Fibroblast of skin of right biceps (primary cell): ENCODE measurements at regions not wholly inside any gene's neighbourhood (a gene's known extent, or its start where the extent isn't known, plus 50 kb on each side); places are given as distances from the start of the nearest gene placed in this dataset.
"Not testable (repeated sequence)": the region's sequence is repeated elsewhere in the genome, so short reads cannot be mapped to it uniquely, and the experiment has no call there.

ENCODE experiments used
- DNase-seq: peaks from one replicate; pipeline ENCODE4 v3.0.0-alpha.2; 2013

DNA sequence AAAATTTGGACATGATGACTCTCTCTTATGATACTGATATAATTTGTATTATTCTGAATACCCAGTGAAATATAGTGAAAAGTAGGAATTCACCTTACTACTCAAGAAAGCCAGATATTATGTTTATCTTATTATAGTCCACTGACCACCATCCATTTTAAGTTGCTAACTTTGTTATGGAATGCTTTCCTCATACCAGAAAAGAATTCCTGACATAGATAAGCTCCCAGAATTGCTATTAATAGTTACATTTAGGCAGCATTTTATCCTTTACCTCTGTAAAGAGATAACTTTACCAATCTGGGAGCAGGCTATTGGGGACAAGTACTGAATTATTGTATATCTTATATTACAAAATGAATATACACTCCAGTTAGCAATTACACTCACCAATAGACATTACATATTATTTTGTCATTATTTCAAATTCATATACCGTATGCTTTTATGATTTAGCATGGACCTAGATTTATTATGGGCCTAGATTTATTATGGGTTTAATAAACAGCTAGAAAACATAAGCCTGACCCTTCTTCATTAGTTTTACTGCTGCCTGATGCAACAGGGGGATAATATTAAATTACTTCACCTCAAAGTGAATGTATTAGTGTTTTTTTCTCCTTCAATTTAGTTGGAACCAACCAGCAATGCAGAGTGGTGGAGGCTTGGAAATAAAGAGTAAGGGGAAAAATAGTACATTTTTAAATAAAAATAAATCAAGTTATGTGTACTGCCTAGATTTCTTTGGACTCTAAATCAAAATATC lies 1886.1 kb downstream of the PCDH9 start:
- DNase-seq = peak; percentile 26

DNA sequence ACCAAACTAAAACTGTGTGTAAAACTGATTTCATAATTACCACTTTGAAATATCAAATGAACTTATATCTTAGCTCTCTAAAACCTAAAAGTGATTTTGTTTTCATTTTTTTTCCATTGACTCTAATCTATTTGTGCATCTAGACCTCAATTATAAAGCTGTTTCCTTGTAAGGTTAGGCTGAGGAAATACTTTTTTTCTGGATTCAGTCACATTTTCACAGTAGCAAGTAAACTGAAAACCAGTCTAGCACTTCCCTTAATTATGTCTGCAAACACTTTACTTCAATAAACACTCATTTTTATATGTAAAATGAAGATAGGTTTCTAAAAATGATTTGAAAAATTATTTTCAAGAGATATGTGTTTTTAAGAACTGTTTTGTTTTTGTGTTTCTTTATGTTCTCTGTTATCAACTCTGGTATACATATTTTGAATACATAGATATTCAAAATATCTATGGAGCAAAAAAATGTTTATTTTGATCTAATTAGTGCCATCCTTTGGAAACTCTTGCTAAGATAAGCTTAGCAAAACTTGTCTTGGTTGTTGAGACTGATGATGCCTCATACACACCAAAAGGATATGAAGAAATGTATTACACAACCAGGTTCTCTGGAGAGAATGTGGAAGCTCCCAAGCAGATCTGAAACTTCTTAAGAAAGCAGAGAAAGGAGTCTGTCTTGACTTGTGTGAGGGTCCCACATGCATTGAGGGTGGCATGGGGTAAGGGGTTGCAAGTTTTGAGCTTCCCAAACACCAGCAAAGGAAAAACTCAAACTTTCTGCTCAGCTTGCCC lies 1887.4 kb downstream of the PCDH9 start:
- DNase-seq = no peak

- DNase-seq = peak; percentile 64
Observed at GRCh38 chr13:65339241-65339640, 1890.9 kb downstream of the PCDH9 start.

DNA sequence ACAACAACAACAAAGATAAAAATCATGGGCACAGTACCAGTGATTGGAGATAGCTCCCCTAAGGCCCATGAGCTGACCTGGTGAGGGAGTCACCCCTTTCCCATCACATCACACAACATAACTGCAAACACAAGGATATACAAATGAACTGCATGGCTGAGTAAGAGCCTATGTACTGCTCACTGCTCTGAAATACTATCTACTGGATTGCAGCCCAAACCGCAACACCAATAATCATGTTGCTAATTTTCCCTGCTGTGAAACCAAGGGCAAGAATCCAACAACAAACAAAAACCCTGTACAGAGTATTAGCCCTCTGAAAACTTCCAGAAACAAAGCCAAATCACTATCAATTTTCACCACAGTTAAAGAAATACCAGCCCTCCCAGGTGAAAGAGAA lies 1893.2 kb downstream of the PCDH9 start:
- DNase-seq = peak; percentile 69

GRCh38 chr13:65336087-65336749 lies 1893.9 kb downstream of the PCDH9 start:
- no peak for DNase-seq

- DNase-seq = no peak
Observed at GRCh38 chr13:65330691-65331090, 1899.4 kb downstream of the PCDH9 start.

- DNase-seq = no peak
Observed at GRCh38 chr13:65330287-65330686, 1899.8 kb downstream of the PCDH9 start.

DNA sequence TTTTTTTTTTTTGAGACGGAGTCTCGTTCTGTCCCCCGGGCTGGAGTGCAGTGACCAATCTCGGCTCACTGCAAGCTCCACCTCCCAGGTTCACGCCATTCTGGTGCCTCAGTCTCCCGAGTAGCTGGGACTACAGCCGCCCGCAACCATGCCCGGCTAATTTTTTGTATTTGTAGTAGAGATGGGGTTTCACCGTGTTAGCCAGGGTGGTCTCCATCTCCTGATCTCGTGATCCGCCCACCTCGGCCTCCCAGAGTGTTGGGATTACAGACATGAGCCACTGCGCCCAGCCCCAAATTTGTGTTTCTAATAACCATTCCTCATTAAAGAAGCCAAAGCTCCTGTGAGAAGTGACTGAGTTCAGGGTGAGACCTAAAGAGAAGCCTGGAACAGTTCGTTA lies 1906.9 kb downstream of the PCDH9 start:
- not testable (repeated sequence) for DNase-seq

DNA sequence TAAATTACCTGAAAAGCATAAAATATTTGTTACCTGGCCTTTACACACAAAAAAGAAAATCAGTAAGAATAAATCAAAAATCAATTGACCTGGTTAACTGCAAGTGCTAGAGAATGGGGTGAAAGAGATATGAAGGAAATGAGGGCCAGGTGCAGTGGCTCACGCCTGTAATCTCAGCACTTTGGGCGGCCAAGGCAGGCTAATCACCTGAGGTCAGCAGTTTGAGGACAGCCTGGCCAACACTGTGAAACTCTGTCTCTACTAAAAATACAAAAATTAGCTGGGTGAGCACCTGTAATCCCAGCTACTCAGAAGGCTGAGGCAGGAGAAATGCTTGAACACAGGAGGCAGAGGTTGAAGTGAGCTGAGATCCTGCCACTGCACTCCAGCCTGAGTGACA lies 1908.7 kb downstream of the PCDH9 start:
- not testable (repeated sequence) for DNase-seq

DNA sequence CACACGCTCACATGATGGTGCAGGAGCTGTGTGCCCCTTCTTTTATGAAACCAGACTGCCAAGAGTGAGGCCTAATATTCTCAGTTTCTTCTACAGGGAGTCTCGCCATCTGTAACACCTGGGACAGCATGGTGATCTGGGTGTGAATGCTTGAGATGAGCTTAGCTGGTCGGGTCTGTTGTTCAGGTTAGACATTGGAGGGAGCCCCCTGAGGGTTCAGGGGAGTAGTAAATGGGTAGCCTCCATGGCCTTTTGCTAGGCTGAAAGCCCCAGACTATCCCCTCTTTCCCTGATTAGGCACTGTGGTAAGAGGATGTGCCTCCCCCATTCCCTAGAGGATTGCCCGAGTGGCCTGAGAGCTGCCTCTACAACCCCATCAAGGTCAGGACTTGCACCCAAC lies 1916.1 kb downstream of the PCDH9 start:
- DNase-seq = no peak

DNA sequence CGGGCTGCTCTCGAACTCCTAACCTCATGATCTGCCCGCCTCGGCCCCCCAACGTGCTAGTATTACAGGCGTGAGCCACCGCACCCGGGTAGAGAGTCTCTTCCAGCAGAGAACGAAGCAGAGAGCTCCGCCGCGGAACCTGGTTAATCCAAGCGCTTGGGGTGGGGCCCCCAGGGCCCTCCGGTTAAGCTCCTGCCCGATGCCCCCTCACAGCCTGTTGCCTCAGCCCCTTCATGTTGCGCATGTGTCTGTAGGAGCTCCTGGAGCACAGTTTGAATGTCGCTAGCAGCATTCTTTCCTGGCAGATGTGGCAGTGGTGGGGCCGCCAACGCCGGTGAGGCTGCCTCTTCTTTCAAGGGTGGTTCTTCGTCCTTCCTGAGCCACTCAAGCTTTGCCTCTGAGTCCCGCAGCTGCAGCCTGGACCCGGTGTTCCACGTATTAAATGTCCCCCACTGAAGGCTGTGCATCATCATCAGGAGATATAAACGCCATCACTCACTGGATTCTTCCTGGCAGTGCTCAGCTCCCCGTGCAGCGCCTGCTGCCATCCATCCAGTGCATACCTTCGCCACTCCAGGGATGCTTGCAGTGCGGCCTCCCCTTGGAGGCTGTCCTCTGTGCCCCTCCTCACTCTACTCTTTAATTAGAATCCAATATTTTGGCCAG lies 1919.3 kb downstream of the PCDH9 start:
- DNase-seq = no peak

DNA sequence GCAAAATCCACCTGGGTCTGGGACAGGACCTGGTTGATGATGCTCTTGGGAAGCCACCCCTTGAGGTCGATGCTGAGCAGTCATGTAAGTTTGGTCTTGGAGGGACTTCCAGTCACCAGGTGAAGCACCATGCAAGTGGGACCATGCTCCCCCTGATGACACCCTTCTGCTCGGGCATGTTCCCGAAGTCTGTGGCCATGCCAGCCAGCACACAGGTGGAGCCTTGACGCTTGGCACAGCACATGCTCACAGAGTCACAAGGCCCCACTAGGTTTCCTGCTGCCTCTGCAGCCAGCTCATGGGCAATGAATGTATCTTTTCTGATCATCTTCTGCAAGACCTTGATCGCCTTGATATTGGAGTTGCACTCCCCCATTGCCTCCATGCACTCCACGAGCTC lies 1920.2 kb downstream of the PCDH9 start:
- no peak for DNase-seq

GRCh38 chr13:65308729-65309128 lies 1921.4 kb downstream of the PCDH9 start:
- DNase-seq = not testable (repeated sequence)

DNA sequence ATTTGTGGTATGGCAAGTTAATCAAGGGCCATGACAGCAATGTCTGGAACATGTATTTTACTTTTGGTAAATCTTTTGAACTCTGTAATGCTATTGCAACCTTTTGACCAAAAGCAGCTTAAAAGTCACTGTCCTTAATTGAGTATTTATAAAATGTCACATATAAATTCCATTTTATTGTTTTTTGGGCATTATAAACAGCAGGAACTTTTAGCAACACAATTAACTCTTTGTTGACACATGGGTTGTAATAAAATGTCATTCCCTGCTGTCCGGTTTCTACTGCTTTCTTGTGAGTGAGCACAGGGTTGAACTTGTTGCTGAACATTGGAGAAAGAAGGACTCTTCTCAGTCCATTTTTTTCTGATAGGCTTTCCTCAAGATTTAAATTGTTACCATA lies 1923.1 kb downstream of the PCDH9 start:
- no peak for DNase-seq

DNA sequence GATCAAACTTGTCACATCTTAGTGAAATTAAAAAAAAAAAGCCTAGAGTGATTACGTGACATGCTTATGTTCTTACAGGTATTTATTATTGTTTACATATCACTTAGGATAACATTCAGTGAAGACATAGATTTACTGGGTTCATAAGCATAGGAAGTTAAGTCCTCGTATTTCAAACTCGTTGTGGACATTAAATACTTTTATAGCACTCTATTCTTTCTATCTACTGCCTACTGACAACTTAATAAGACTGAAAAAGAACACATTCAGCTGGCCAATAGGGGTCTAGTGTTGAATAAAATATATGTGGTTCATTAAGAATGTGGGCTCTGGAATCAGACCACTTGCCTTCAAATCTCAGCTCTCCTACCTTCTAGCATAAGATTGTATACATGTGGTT lies 1927.4 kb downstream of the PCDH9 start:
- no peak for DNase-seq

- DNase-seq = no peak
Observed at GRCh38 chr13:65301506-65301905, 1928.6 kb downstream of the PCDH9 start.

DNA sequence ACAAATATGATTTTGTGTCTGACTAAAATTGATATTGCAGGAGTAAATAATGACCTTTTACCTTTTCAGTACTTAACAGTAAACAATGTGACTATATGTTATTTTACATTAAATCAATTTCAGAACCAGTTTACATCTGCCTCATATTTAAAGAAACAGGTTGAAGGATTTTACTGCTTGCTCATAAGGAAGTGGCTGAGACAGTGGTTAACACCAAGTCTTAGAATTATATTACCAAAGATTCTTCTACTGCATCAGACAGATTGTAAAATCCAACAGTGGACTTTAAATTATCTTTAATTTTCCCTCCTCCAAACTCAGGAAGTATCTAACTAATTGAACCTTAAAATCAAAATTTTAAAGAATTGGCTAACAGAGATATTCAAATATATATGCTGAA lies 1929.9 kb downstream of the PCDH9 start:
- no peak for DNase-seq

- DNase-seq = no peak
Observed at GRCh38 chr13:65293530-65294198, 1936.5 kb downstream of the PCDH9 start.

GRCh38 chr13:65292488-65292901 lies 1937.6 kb downstream of the PCDH9 start:
- DNase-seq = peak; percentile 91

- DNase-seq = no peak
Observed at GRCh38 chr13:65287405-65287804, 1942.7 kb downstream of the PCDH9 start.

- DNase-seq = no peak
Observed at GRCh38 chr13:65275838-65276630, 1954.1 kb downstream of the PCDH9 start.

DNA sequence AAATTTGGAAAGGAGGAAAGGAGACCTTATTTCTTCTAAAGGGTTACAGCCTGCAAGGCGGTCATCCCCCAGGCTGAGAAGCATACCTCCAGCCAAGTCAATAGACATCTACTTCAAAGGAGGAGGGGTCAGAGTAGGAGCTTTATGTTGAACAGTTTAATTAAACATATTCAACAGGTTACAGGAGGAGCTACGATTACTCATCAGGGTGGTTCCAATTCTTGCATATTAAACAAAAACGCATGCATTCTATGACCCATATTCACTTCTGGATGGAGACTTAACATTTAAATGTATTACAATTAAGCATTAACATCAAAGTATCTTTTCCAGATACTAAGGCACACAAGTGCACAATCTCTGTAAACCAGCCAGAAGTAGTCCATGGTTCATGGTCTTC lies 1955.0 kb downstream of the PCDH9 start:
- no peak for DNase-seq
